Fibroblast of mammary gland (primary cell): ENCODE measurements at regions not wholly inside any gene's neighbourhood (a gene's known extent, or its start where the extent isn't known, plus 50 kb on each side); places are given as distances from the start of the nearest gene placed in this dataset.
A peak's percentile ranks its signal among the peaks of the same experiment; 100 is the strongest.

Experiments used
- DNase-seq: peaks from one replicate; pipeline ENCODE4 v3.0.0-alpha.2; 2010; ENCODE audit warnings: low read depth
- H3K4me3 ChIP-seq: 2 replicates; pipeline ENCODE4 v1.5.1; 2011; ENCODE audit warnings: low read depth, mild to moderate bottlenecking, low read length, moderate library complexity; ENCODE audit not compliant: control insufficient read depth
- CTCF ChIP-seq: conservative IDR thresholded peaks from 2 replicates; pipeline ENCODE4 v1.5.1; 2011; ENCODE audit warnings: low read depth, low read length, inconsistent platforms; ENCODE audit not compliant: control insufficient read depth, insufficient read depth

- DNase-seq, result peak; percentile 61
- TF ChIP-seq CTCF, result no peak
- no peak overlapping the region for H3K4me3 ChIP-seq
Measured at GRCh38 chr5:39980056-39980455, 555.3 kb upstream of the DAB2 start.

DNA sequence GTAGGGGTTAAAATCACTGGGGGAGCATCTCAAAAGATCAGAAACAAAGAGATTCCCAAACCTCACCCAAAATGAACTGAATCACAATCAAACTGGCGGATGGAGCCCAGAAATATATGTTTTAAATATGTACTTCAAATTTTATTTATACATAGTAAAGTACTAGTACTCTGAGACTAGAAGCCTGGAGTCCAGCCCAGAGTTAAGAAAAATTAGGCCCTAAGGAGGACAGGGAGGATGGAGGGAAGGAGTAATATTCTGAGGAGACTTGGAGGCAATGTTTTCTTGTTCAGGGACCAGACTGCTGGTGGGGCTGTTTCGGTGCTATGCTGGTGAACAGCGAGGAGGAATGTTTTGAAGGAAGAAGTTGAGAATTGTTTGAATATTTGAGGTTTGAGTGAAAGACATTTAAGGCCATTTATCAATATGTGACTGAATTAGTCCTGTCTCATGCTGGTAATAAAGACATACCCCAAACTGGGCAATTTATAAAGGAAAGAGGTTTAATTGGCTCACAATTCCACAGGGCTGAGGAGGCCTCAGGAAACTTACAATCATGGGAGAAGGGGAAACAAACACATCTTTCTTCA, 552.4 kb upstream of the DAB2 start:
- DNase-seq, result no peak
- TF ChIP-seq CTCF, result no peak
- H3K4me3 ChIP-seq, result no peak overlapping the region

DNA sequence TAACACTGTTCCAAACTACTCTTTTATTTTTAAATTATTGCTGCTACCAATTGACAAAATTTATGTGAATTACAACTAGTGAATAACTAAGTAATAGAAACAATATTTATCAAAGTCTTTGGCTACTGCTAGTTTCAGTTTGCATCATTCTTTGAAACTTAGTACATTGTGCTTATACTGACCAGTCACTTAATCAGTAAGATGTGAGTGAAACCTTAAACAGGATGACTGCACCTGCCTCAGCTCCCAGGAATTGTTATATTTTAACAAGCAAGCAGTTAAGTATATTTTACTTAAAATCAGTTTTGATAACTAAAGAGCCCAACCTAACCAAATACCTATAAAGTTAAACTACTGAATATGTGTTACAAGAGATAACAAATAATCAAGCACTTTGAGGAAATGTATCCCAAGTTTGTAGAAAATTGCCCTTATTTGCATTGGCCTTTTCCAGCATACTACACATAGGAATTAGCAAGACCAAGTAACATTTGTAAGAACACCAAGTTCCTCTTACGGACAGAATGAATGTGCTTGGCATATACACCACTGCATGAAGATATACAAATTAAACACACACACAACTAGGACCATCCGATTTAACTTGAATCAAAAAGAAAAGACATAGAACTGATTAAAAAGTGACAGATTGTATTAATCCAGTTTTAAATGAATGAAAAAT, 545.5 kb upstream of the DAB2 start:
- no peak for TF ChIP-seq CTCF
- H3K4me3 ChIP-seq, result no peak overlapping the region
- DNase-seq, result no peak

DNA sequence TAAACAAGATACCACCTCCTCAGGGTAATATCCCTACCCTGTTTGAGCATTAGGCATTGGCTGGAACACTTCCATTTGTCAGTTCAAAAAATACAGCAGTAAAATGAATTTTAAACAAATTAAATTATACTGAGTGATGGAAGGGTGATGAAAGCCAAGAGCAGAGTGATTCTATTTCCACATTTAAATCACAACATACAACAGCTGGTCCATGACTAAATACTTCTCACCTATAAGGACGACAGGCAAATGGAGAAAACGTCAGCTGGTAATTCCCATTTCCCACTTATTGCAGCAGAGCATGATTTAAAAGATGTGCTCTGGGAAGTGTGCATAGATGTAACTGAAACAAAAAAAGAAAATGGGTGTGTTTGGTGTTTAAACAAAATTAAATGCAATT, 543.6 kb upstream of the DAB2 start:
- H3K4me3 ChIP-seq, result no peak overlapping the region
- DNase-seq, result no peak
- no peak for TF ChIP-seq CTCF

GRCh38 chr5:39955156-39955555, 530.4 kb upstream of the DAB2 start:
- no peak overlapping the region for H3K4me3 ChIP-seq
- TF ChIP-seq CTCF, result no peak
- no peak for DNase-seq

GRCh38 chr5:39951070-39951469, 526.3 kb upstream of the DAB2 start:
- DNase-seq, result no peak
- H3K4me3 ChIP-seq, result no peak overlapping the region
- no peak for TF ChIP-seq CTCF
